DOHH2 (cell line): ENCODE measurements at regions not wholly inside any gene's neighbourhood (a gene's known extent, or its start where the extent isn't known, plus 50 kb on each side); places are given as distances from the start of the nearest gene placed in this dataset.
"Not testable (repeated sequence)": the region's sequence is repeated elsewhere in the genome, so short reads cannot be mapped to it uniquely, and the experiment has no call there.

ENCODE experiments used
- H3F3A ChIP-seq: fragments of 200-600 bp; sonication (generic), shearing (Covaris generic); 2 replicates; pipeline ENCODE4 v1.6.0; 2016; ENCODE audit warnings: antibody characterized with exemption, mild to moderate bottlenecking; ENCODE audit not compliant: control insufficient read depth, insufficient read depth
- H3K27ac ChIP-seq: fragments of 200-600 bp; sonication (generic); 2 replicates; pipeline ENCODE4 v1.5.1; 2014; ENCODE audit warnings: low read depth, mild to moderate bottlenecking, low read length, moderate library complexity
- H3K27me3 ChIP-seq: fragments of 200-600 bp; sonication (generic); 2 replicates; pipeline ENCODE4 v1.6.1; 2014; ENCODE audit warnings: mild to moderate bottlenecking, low read length, mixed read lengths; ENCODE audit not compliant: control insufficient read depth
- H3K36me3 ChIP-seq: fragments of 200-600 bp; sonication (generic); 2 replicates; pipeline ENCODE4 v1.6.1; 2014; ENCODE audit warnings: mild to moderate bottlenecking, low read length, moderate library complexity, mixed read lengths; ENCODE audit not compliant: control insufficient read depth
- H3K4me1 ChIP-seq: fragments of 200-600 bp; sonication (generic); 2 replicates; pipeline ENCODE4 v1.6.1; 2014; ENCODE audit warnings: mild to moderate bottlenecking, low read length, mixed read lengths; ENCODE audit not compliant: control insufficient read depth
- H3K4me2 ChIP-seq: fragments of 200-600 bp; sonication (generic); 2 replicates; pipeline ENCODE4 v1.6.0; 2014; ENCODE audit warnings: mild to moderate bottlenecking, low read length, moderate library complexity
- H3K4me3 ChIP-seq: fragments of 200-600 bp; sonication (generic); 2 replicates; pipeline ENCODE4 v1.5.1; 2014; ENCODE audit warnings: mild to moderate bottlenecking, low read length, mixed read lengths
- H3K79me2 ChIP-seq: fragments of 200-600 bp; sonication (generic); 2 replicates; pipeline ENCODE4 v1.6.1; 2014; ENCODE audit warnings: mild to moderate bottlenecking, low read length, mixed read lengths; ENCODE audit not compliant: control insufficient read depth
- H3K9me2 ChIP-seq: fragments of 200-600 bp; sonication (generic); replicated peaks from 2 replicates; pipeline ENCODE4 v1.6.1; 2014; ENCODE audit warnings: mild to moderate bottlenecking, low read length, mixed read lengths; ENCODE audit not compliant: control insufficient read depth
- H3K9me3 ChIP-seq: fragments of 200-600 bp; sonication (generic); 2 replicates; pipeline ENCODE4 v1.6.1; 2014; ENCODE audit warnings: antibody characterized with exemption, low read length, mixed read lengths; ENCODE audit not compliant: control insufficient read depth, insufficient read depth
- H4K20me1 ChIP-seq: fragments of 200-600 bp; sonication (generic); 2 replicates; pipeline ENCODE4 v1.6.0; 2014; ENCODE audit warnings: low read depth, mild to moderate bottlenecking, antibody characterized with exemption, low read length, moderate library complexity; ENCODE audit not compliant: control insufficient read depth, insufficient read depth
- EZH2phosphoT487 ChIP-seq: fragments of 200-600 bp; sonication (generic); IDR thresholded peaks from 2 replicates; pipeline ENCODE4 v1.6.1; 2017; ENCODE audit warnings: borderline replicate concordance, mild to moderate bottlenecking, antibody characterized with exemption, low read length, moderate library complexity, mixed read lengths
- TF ChIP-seq, protein P1 (sequence below): fragments of 200-600 bp; sonication (generic); IDR thresholded peaks from one replicate; pipeline ENCODE4 v1.5.1; 2014; ENCODE audit warnings: antibody characterized with exemption, mild to moderate bottlenecking, low read depth, low read length; ENCODE audit not compliant: poor library complexity, severe bottlenecking

DNA sequence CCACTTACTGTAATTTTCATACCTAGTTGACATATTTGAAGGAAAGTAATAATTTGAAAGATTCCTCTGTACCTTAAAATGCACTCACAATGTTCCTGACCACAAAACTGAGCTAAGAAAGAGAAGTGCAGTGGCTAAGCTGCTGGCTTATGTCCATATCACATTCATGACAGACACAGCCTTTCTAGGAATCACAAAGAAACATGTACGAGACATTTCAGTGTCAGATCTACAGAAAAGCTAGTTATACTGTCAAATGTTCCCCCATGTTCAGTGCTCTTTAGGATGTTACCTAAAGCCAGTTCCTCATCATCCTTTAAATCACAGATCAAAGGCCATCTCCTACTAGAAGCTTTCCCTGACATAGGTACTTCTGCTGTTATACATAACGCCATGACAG, 142.2 kb upstream of the C11orf58 start:
- no peak overlapping the region for H3K27ac ChIP-seq
- H3K9me3 ChIP-seq = no peaks in the 10 kb centered on the region
- no peaks in the 10 kb centered on the region for H3K9me2 ChIP-seq
- H3K27me3 ChIP-seq = 0 out of 2 replicates have a peak, but pooled peaks cover 4% of the 10 kb centered on the region
- no peaks in the 10 kb centered on the region for H4K20me1 ChIP-seq
- H3F3A ChIP-seq = no peaks in the 10 kb centered on the region
- no peaks in the 10 kb centered on the region for H3K36me3 ChIP-seq
- no peak overlapping the region for H3K4me2 ChIP-seq
- no peak overlapping the region for H3K4me3 ChIP-seq
- TF ChIP-seq EZH2phosphoT487 = no peak
- TF ChIP-seq, protein P1, sequence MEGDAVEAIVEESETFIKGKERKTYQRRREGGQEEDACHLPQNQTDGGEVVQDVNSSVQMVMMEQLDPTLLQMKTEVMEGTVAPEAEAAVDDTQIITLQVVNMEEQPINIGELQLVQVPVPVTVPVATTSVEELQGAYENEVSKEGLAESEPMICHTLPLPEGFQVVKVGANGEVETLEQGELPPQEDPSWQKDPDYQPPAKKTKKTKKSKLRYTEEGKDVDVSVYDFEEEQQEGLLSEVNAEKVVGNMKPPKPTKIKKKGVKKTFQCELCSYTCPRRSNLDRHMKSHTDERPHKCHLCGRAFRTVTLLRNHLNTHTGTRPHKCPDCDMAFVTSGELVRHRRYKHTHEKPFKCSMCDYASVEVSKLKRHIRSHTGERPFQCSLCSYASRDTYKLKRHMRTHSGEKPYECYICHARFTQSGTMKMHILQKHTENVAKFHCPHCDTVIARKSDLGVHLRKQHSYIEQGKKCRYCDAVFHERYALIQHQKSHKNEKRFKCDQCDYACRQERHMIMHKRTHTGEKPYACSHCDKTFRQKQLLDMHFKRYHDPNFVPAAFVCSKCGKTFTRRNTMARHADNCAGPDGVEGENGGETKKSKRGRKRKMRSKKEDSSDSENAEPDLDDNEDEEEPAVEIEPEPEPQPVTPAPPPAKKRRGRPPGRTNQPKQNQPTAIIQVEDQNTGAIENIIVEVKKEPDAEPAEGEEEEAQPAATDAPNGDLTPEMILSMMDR = no peak
- H3K79me2 ChIP-seq = no peaks in the 10 kb centered on the region
- H3K4me1 ChIP-seq = no peaks in the 10 kb centered on the region

DNA sequence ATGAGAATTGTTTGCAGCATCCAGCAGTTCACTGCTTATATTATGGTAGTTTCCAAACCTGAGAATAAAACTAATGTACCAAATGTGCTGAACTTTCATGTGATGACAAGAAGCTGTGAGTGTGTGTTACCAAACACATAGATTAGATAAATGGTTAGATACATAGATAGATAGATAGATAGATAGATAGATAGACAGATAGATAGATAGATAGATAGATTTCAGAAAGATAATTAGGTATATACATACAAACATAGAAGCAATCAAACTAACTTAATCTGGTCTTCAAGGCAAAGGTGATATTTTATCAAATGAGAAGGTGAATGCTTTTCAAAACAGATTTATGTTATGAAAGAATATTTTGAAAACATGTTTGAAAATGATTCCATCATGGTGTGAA, 147.3 kb upstream of the C11orf58 start:
- H4K20me1 ChIP-seq = no peaks in the 10 kb centered on the region
- no peak overlapping the region for H3K4me2 ChIP-seq
- no peak overlapping the region for H3K27ac ChIP-seq
- no peak for TF ChIP-seq EZH2phosphoT487
- TF ChIP-seq, protein P1 = no peak
- H3K4me3 ChIP-seq = no peak overlapping the region
- no peaks in the 10 kb centered on the region for H3K9me3 ChIP-seq
- H3K79me2 ChIP-seq = no peaks in the 10 kb centered on the region
- H3K9me2 ChIP-seq = no peaks in the 10 kb centered on the region
- H3F3A ChIP-seq = no peaks in the 10 kb centered on the region
- no peaks in the 10 kb centered on the region for H3K36me3 ChIP-seq
- H3K4me1 ChIP-seq = no peaks in the 10 kb centered on the region
- 0 out of 2 replicates have a peak, but pooled peaks cover under 1% of the 10 kb centered on the region for H3K27me3 ChIP-seq

DNA sequence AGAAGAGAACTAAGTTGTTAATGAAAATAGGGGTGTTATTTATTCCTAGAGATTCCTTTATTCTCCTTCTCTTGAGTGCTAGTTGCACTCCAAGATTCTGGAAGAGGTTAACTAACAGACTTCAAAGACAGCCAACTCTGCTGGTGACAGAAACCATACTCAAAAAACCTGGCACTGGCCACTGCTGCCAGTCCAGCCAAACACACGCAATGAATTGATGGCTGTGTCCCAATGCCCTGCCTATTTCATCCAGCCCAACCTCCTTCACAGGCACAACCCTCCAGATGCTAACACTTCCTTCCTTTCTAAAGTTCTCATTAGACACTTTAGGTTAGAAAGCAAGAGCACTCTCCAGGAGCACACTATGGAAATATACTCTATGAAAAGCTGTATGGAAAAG, 150.8 kb upstream of the C11orf58 start:
- H3K4me2 ChIP-seq = no peak overlapping the region
- no peaks in the 10 kb centered on the region for H4K20me1 ChIP-seq
- H3K27me3 ChIP-seq = no peaks in the 10 kb centered on the region
- no peaks in the 10 kb centered on the region for H3K9me2 ChIP-seq
- H3K4me1 ChIP-seq = no peaks in the 10 kb centered on the region
- no peaks in the 10 kb centered on the region for H3K36me3 ChIP-seq
- no peaks in the 10 kb centered on the region for H3K9me3 ChIP-seq
- no peaks in the 10 kb centered on the region for H3F3A ChIP-seq
- H3K79me2 ChIP-seq = no peaks in the 10 kb centered on the region
- no peak overlapping the region for H3K27ac ChIP-seq
- H3K4me3 ChIP-seq = no peak overlapping the region
- TF ChIP-seq, protein P1 = no peak
- no peak for TF ChIP-seq EZH2phosphoT487

DNA sequence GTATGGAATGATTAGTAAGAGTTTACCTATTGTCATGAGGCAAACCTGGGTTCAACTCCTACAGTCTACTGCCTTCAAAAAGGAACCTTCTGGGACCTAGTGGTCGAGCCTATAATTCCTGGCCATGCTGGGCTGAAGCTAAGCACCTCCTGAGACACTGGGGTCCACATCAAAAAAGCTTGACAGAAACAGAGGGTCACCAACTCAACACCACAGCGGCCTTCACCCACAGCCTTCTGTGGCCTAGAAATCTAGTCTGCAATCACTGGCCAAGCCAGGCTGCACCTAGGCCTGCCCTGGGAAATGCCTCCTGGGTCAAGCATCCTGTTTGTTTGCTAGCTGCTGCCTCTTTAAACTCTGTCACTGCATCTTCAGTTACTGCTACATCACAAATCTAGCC, 153.9 kb upstream of the C11orf58 start:
- Histone ChIP-seq H4K20me1 (no peaks in the 10 kb centered on the region), H3K4me3 (no peak overlapping the region), H3K36me3 (no peaks in the 10 kb centered on the region), H3K9me3 (no peaks in the 10 kb centered on the region), H3K4me1 (no peaks in the 10 kb centered on the region), H3K27ac (no peak overlapping the region), H3K27me3 (no peaks in the 10 kb centered on the region), H3K9me2 (no peaks in the 10 kb centered on the region), H3F3A (no peaks in the 10 kb centered on the region), H3K79me2 (no peaks in the 10 kb centered on the region), H3K4me2 (no peak overlapping the region)
- TF ChIP-seq, protein P1 = no peak
- TF ChIP-seq EZH2phosphoT487 = no peak

DNA sequence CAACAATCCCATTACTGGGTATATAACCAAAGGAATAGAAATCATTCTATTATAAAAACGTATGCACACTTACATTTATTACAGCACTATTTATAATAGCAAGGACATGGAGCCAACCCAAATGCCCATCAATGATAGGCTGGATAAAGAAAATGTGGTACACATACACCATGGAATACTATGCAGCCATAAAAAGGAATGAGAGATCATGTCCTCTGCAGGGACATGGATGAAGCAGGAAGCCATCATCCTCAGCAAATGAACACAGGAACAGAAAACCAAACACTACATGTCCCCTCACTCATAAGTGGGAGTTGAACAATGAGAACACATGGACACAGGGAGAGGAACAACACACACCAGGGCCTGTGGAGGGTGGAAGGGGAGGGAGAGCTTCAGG, 157.4 kb upstream of the C11orf58 start:
- not testable (repeated sequence) for H3K27ac ChIP-seq, H3F3A ChIP-seq, H3K4me2 ChIP-seq, H3K9me2 ChIP-seq, H4K20me1 ChIP-seq, H3K9me3 ChIP-seq, H3K36me3 ChIP-seq, H3K4me3 ChIP-seq, H3K4me1 ChIP-seq, H3K27me3 ChIP-seq, H3K79me2 ChIP-seq
